Naive thymus-derived CD4-positive, alpha-beta T cell (primary cell): ENCODE measurements at regions not wholly inside any gene's neighbourhood (a gene's known extent, or its start where the extent isn't known, plus 50 kb on each side); places are given as distances from the start of the nearest gene placed in this dataset.
"Not testable (repeated sequence)": the region's sequence is repeated elsewhere in the genome, so short reads cannot be mapped to it uniquely, and the experiment has no call there.

ENCODE experiments used
- ATAC-seq: fragments of 150-1000 bp; cut with Tn5 transposase; 2 replicates; pipeline ENCODE4 v1.10.0; 2021; ENCODE audit warnings: mild to moderate bottlenecking, moderate library complexity
- CTCF ChIA-PET: fragments of 350-600 bp; sonication (Branson Sonifier 250); formaldehyde crosslinking; loops from one replicate; lab custom pipeline; 2021; ENCODE audit warnings: antibody characterized with exemption; lab: Charles Lee
- POLR2A ChIA-PET: fragments of 350-600 bp; sonication (Branson Sonifier 250); formaldehyde crosslinking; loops from one replicate; lab custom pipeline; 2021; ENCODE audit warnings: antibody characterized with exemption, inconsistent platforms; lab: Charles Lee
- DNase-seq, 9 donors: peaks; one replicate each; pipeline versions ENCODE4 v3.0.0 to v3.0.0-alpha.2; 2020 to 2022; ENCODE audit warnings: mixed read lengths in 1 of 9
- H3K27ac ChIP-seq: one replicate; pipeline ENCODE4 v1.7.0; 2013; ENCODE audit warnings: mild to moderate bottlenecking, low read depth, low read length, moderate library complexity
- H3K27me3 ChIP-seq, 2 donors: one replicate each; pipeline ENCODE4 v1.7.0; 2013; ENCODE audit warnings: low read length in 2 of 2, mild to moderate bottlenecking in 2 of 2, moderate library complexity in 2 of 2; ENCODE audit not compliant: control insufficient read depth in 2 of 2, insufficient read depth in 2 of 2
- H3K36me3 ChIP-seq, 3 experiments: 1 replicate in 2 of 3; 2 replicates in 1 of 3; pipeline ENCODE4 v1.7.0; 2013; ENCODE audit warnings: low read length in 3 of 3, mild to moderate bottlenecking in 3 of 3, moderate library complexity in 1 of 3; ENCODE audit not compliant: insufficient read depth in 3 of 3, control insufficient read depth in 2 of 3
- H3K4me1 ChIP-seq, 2 donors: one replicate each; pipeline ENCODE4 v1.7.0; 2013; ENCODE audit warnings: low read length in 2 of 2, mild to moderate bottlenecking in 2 of 2, moderate library complexity in 1 of 2; ENCODE audit not compliant: control insufficient read depth in 2 of 2, insufficient read depth in 2 of 2
- H3K4me3 ChIP-seq: 2 replicates; pipeline ENCODE4 v1.7.0; 2013; ENCODE audit warnings: mild to moderate bottlenecking, low read length
- H3K9me3 ChIP-seq, 3 experiments: 1 replicate in 2 of 3; 2 replicates in 1 of 3; pipeline ENCODE4 v1.7.0; 2013; ENCODE audit warnings: low read length in 3 of 3; ENCODE audit not compliant: control insufficient read depth in 2 of 3
- H3K27ac Mint-ChIP-seq, 9 donors: one replicate each; pipeline ENCODE4 v1.8.0; 2020 to 2022; ENCODE audit warnings: mixed read lengths in 9 of 9, mild to moderate bottlenecking in 8 of 9, moderate library complexity in 5 of 9, inconsistent platforms in 2 of 9
- H3K27me3 Mint-ChIP-seq, 5 donors: one replicate each; pipeline ENCODE4 v1.8.0; 2021 to 2022; ENCODE audit warnings: mixed read lengths in 5 of 5, mild to moderate bottlenecking in 1 of 5
- H3K36me3 Mint-ChIP-seq, 5 donors: one replicate each; pipeline ENCODE4 v1.8.0; 2020 to 2022; ENCODE audit warnings: mixed read lengths in 5 of 5, mild to moderate bottlenecking in 3 of 5, inconsistent platforms in 1 of 5
- H3K4me1 Mint-ChIP-seq, 7 donors: one replicate each; pipeline ENCODE4 v1.8.0; 2020 to 2022; ENCODE audit warnings: mixed read lengths in 7 of 7, mild to moderate bottlenecking in 3 of 7, inconsistent platforms in 1 of 7
- H3K4me3 Mint-ChIP-seq, 10 donors: one replicate each; pipeline ENCODE4 v1.8.0; 2020 to 2022; ENCODE audit warnings: mild to moderate bottlenecking in 10 of 10, mixed read lengths in 10 of 10, moderate library complexity in 6 of 10, inconsistent platforms in 2 of 10
- H3K9me3 Mint-ChIP-seq, 11 donors: one replicate each; pipeline ENCODE4 v1.8.0; 2020 to 2022; ENCODE audit warnings: mixed read lengths in 11 of 11, mild to moderate bottlenecking in 4 of 11, inconsistent platforms in 1 of 11, moderate library complexity in 1 of 11
- intact Hi-C, 2 donors: fragments of 100-400 bp; cut with micrococcal nuclease; formaldehyde crosslinking; loops; one replicate each; pipeline ENCODE4 v1.15.1; 2023

DNA sequence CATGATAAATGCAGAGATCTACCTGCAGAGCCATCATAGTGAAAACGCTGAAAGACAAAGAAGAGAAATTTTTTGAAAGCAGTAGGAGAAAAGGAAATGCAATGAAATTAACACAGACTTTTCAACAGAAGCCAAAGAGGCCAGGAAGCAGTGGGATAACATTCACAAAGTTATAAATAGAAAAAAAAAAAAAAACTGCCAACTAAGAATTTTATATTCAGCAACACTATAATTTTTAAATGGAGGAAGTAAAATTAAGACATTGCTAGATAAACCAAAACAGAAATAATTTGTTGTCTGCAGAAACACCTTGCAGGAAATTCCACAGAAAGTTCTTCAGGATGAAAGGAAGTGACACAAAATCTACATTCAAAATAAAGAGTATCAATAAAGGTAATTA lies 591.5 kb upstream of the ID4 start:
- intact Hi-C loops = no loop called here
- CTCF ChIA-PET = no interaction called here
- Histone ChIP-seq H3K36me3 (no peaks in the 10 kb centered on the region), H3K27ac (no peak overlapping the region), H3K9me3 (peaks cover 0 to 5% (median 0%) of the 10 kb centered on the region in 3 experiments), H3K27me3 (no peaks in the 10 kb centered on the region), H3K4me3 (no peak overlapping the region), H3K4me1 (no peaks in the 10 kb centered on the region)
- Mint-ChIP-seq H3K4me1 (no peaks in the 10 kb centered on the region), H3K9me3 (peaks cover 10 to 70% (median 27%) of the 10 kb centered on the region in 11 donors), H3K36me3 (peaks cover 0 to 5% (median 0%) of the 10 kb centered on the region in 5 donors), H3K4me3 (no peak overlapping the region), H3K27me3 (no peaks in the 10 kb centered on the region), H3K27ac (no peak overlapping the region)
- POLR2A ChIA-PET = no interaction called here
- DNase-seq = no peak
- ATAC-seq = no peak

DNA sequence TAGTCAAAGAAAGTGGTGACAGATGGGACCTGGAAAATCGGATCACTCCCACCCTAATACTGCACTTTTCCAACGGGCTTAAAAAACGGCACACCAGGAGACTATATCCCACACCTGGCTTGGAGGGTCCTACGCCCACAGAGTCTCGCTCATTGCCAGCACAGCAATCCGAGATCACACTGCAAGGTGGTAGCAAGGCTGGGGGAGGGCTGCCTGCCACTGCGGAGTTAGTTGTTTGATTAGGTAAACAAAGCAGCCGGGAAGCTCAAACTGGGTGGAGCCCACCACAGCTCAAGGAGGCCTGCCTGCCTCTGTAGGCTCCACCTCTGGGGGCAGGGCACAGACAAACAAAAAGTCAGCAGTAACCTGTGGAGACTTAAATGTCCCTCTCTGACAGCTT lies 590.0 kb upstream of the ID4 start:
- H3K27me3 Mint-ChIP-seq, H3K27ac Mint-ChIP-seq, H3K4me1 Mint-ChIP-seq, DNase-seq, H3K4me3 Mint-ChIP-seq, H3K4me3 ChIP-seq, H3K27me3 ChIP-seq, ATAC-seq, H3K27ac ChIP-seq, H3K36me3 ChIP-seq, H3K9me3 ChIP-seq, intact Hi-C loops, POLR2A ChIA-PET, H3K4me1 ChIP-seq, H3K36me3 Mint-ChIP-seq, CTCF ChIA-PET: not testable (repeated sequence)
- peaks cover 10 to 64% (median 24%) of the 10 kb centered on the region in 11 donors for H3K9me3 Mint-ChIP-seq

GRCh38 chr6:19256123-19256522 lies 581.0 kb upstream of the ID4 start:
- H3K4me3 ChIP-seq, H3K4me1 ChIP-seq, H3K27ac ChIP-seq, POLR2A ChIA-PET, H3K4me3 Mint-ChIP-seq, H3K9me3 ChIP-seq, DNase-seq, H3K36me3 Mint-ChIP-seq, H3K27me3 ChIP-seq, ATAC-seq, H3K27ac Mint-ChIP-seq, intact Hi-C loops, H3K27me3 Mint-ChIP-seq, H3K4me1 Mint-ChIP-seq, CTCF ChIA-PET, H3K36me3 ChIP-seq: not testable (repeated sequence)
- peaks cover 0 to 18% (median 5%) of the 10 kb centered on the region in 11 donors for H3K9me3 Mint-ChIP-seq

GRCh38 chr6:19261642-19262041 lies 575.5 kb upstream of the ID4 start:
- no peaks in the 10 kb centered on the region for H3K27me3 Mint-ChIP-seq
- Histone ChIP-seq H3K9me3 (no peaks in the 10 kb centered on the region), H3K4me3 (no peak overlapping the region), H3K4me1 (no peaks in the 10 kb centered on the region), H3K27me3 (no peaks in the 10 kb centered on the region), H3K36me3 (no peaks in the 10 kb centered on the region), H3K27ac (no peak overlapping the region)
- no peak overlapping the region for H3K27ac Mint-ChIP-seq
- ChIA-PET POLR2A (no interaction called here), CTCF (no interaction called here)
- intact Hi-C loops = no loop called here
- H3K9me3 Mint-ChIP-seq = peaks cover 0 to 6% (median 0%) of the 10 kb centered on the region in 11 donors
- H3K4me3 Mint-ChIP-seq = no peak overlapping the region
- DNase-seq (no peak), ATAC-seq (no peak)
- H3K4me1 Mint-ChIP-seq = no peaks in the 10 kb centered on the region
- no peaks in the 10 kb centered on the region for H3K36me3 Mint-ChIP-seq

GRCh38 chr6:19268117-19268516 lies 569.1 kb upstream of the ID4 start:
- no peak overlapping the region for H3K4me3 Mint-ChIP-seq
- no peaks in the 10 kb centered on the region for H3K4me1 Mint-ChIP-seq
- H3K27me3 Mint-ChIP-seq = no peaks in the 10 kb centered on the region
- no peak overlapping the region for H3K27ac ChIP-seq
- ChIA-PET POLR2A (no interaction called here), CTCF (no interaction called here)
- peaks cover 1 to 15% (median 5%) of the 10 kb centered on the region in 11 donors for H3K9me3 Mint-ChIP-seq
- no peak for ATAC-seq
- H3K36me3 Mint-ChIP-seq = no peaks in the 10 kb centered on the region
- no peaks in the 10 kb centered on the region for H3K36me3 ChIP-seq
- intact Hi-C loops = no loop called here
- no peak overlapping the region for H3K4me3 ChIP-seq
- no peak for DNase-seq
- no peaks in the 10 kb centered on the region for H3K9me3 ChIP-seq
- no peaks in the 10 kb centered on the region for H3K4me1 ChIP-seq
- no peak overlapping the region for H3K27ac Mint-ChIP-seq
- H3K27me3 ChIP-seq = no peaks in the 10 kb centered on the region

GRCh38 chr6:19268718-19269117 lies 568.5 kb upstream of the ID4 start:
- H3K4me1 Mint-ChIP-seq = no peaks in the 10 kb centered on the region
- ATAC-seq (no peak), DNase-seq (no peak)
- H3K36me3 Mint-ChIP-seq = no peaks in the 10 kb centered on the region
- POLR2A ChIA-PET = no interaction called here
- CTCF ChIA-PET = no interaction called here
- intact Hi-C loops = no loop called here
- no peak overlapping the region for H3K4me3 Mint-ChIP-seq
- Histone ChIP-seq H3K27ac (no peak overlapping the region), H3K4me1 (no peaks in the 10 kb centered on the region), H3K9me3 (no peaks in the 10 kb centered on the region), H3K36me3 (no peaks in the 10 kb centered on the region), H3K27me3 (no peaks in the 10 kb centered on the region), H3K4me3 (no peak overlapping the region)
- H3K27me3 Mint-ChIP-seq = no peaks in the 10 kb centered on the region
- peaks cover 2 to 15% (median 5%) of the 10 kb centered on the region in 11 donors for H3K9me3 Mint-ChIP-seq
- H3K27ac Mint-ChIP-seq = no peak overlapping the region

GRCh38 chr6:19269341-19269898 lies 567.8 kb upstream of the ID4 start:
- Mint-ChIP-seq H3K36me3 (no peaks in the 10 kb centered on the region), H3K4me1 (no peaks in the 10 kb centered on the region)
- intact Hi-C loops = no loop called here

More at GRCh38 chr6:19269341-19269898, 567.8 kb upstream of the ID4 start:
- ChIA-PET POLR2A (no interaction called here), CTCF (no interaction called here)
- H3K27ac Mint-ChIP-seq = no peak overlapping the region
- H3K4me3 Mint-ChIP-seq = no peak overlapping the region
- peaks cover 3 to 15% (median 5%) of the 10 kb centered on the region in 11 donors for H3K9me3 Mint-ChIP-seq
- H3K4me1 ChIP-seq = no peaks in the 10 kb centered on the region
- no peaks in the 10 kb centered on the region for H3K9me3 ChIP-seq
- ATAC-seq (no peak), DNase-seq (no peak)
- no peak overlapping the region for H3K4me3 ChIP-seq
- no peaks in the 10 kb centered on the region for H3K27me3 ChIP-seq
- H3K36me3 ChIP-seq = no peaks in the 10 kb centered on the region
- H3K27ac ChIP-seq = no peak overlapping the region
- H3K27me3 Mint-ChIP-seq = no peaks in the 10 kb centered on the region
